Liver (tissue), 8 donors: ENCODE measurements at regions not wholly inside any gene's neighbourhood (a gene's known extent, or its start where the extent isn't known, plus 50 kb on each side); places are given as distances from the start of the nearest gene placed in this dataset.

Source experiments
- DNase-seq: peaks from one replicate; pipeline ENCODE4 v3.0.0-alpha.2; 2017; ENCODE audit warnings: low spot score
- H3K27ac ChIP-seq, 2 donors: one replicate each; pipeline ENCODE4 v1.7.0; 2013; ENCODE audit warnings: inconsistent platforms in 2 of 2, low read length in 2 of 2, control low read depth in 1 of 2, low read depth in 1 of 2, mild to moderate bottlenecking in 1 of 2
- H3K27me3 ChIP-seq, 4 donors: one replicate each; pipeline versions ENCODE4 v1.6.1 to v1.7.0; 2013; ENCODE audit warnings: low read length in 3 of 4, inconsistent platforms in 1 of 4, mild to moderate bottlenecking in 1 of 4, moderate library complexity in 1 of 4; ENCODE audit not compliant: control insufficient read depth in 4 of 4, insufficient read depth in 4 of 4
- H3K36me3 ChIP-seq, 4 donors: one replicate each; pipeline versions ENCODE4 v1.6.1 to v1.7.0; 2013; ENCODE audit warnings: low read length in 3 of 4, mild to moderate bottlenecking in 3 of 4, low read depth in 1 of 4, moderate library complexity in 1 of 4; ENCODE audit not compliant: control insufficient read depth in 4 of 4, insufficient read depth in 3 of 4
- H3K4me1 ChIP-seq, 4 donors: one replicate each; pipeline versions ENCODE4 v1.6.1 to v1.7.0; 2013; ENCODE audit warnings: low read length in 3 of 4, mild to moderate bottlenecking in 3 of 4, moderate library complexity in 1 of 4; ENCODE audit not compliant: control insufficient read depth in 4 of 4, insufficient read depth in 4 of 4
- H3K4me3 ChIP-seq, 3 donors: one replicate each; pipeline versions ENCODE4 v1.6.1 to v1.7.0; 2013; ENCODE audit warnings: low read length in 3 of 3, control low read depth in 1 of 3, low read depth in 1 of 3, mild to moderate bottlenecking in 1 of 3
- H3K9ac ChIP-seq, 2 donors: one replicate each; pipeline ENCODE4 v1.7.0; 2013; ENCODE audit warnings: low read length in 2 of 2, mild to moderate bottlenecking in 2 of 2, moderate library complexity in 2 of 2, control low read depth in 1 of 2, low read depth in 1 of 2
- H3K9me3 ChIP-seq, 4 donors: one replicate each; pipeline versions ENCODE4 v1.6.1 to v1.7.0; 2013; ENCODE audit warnings: low read length in 3 of 4; ENCODE audit not compliant: control insufficient read depth in 4 of 4
- EGR1 ChIP-seq, 2 donors: IDR thresholded peaks; 2 replicates each; pipeline ENCODE4 v1.6.1; 2016 to 2018; ENCODE audit warnings: antibody characterized with exemption in 2 of 2, low read depth in 2 of 2
- FOXA1 ChIP-seq: IDR thresholded peaks from 2 replicates; pipeline ENCODE4 v1.6.1; 2016; ENCODE audit warnings: antibody characterized with exemption
- GABPA ChIP-seq, 2 donors: IDR thresholded peaks in 1 of 2; conservative IDR thresholded peaks in 1 of 2; 2 replicates each; pipeline ENCODE4 v1.6.1; 2016; ENCODE audit warnings: antibody characterized with exemption in 2 of 2, mild to moderate bottlenecking in 1 of 2, moderate library complexity in 1 of 2
- HNF4A ChIP-seq, 2 donors: conservative IDR thresholded peaks; 2 replicates each; pipeline ENCODE4 v1.6.1; 2016; ENCODE audit warnings: antibody characterized with exemption in 2 of 2, mild to moderate bottlenecking in 2 of 2
- HNF4G ChIP-seq: IDR thresholded peaks from 2 replicates; pipeline ENCODE4 v1.6.1; 2016; ENCODE audit warnings: antibody characterized with exemption
- MAX ChIP-seq: IDR thresholded peaks from 2 replicates; pipeline ENCODE4 v1.6.1; 2016; ENCODE audit warnings: antibody characterized with exemption
- NR2F2 ChIP-seq: IDR thresholded peaks from 2 replicates; pipeline ENCODE4 v1.6.1; 2016; ENCODE audit warnings: antibody characterized with exemption
- RAD21 ChIP-seq, 2 donors: IDR thresholded peaks; 2 replicates each; pipeline ENCODE4 v1.6.1; 2016; ENCODE audit warnings: antibody characterized with exemption in 2 of 2, mild to moderate bottlenecking in 2 of 2
- RXRA ChIP-seq, 2 donors: IDR thresholded peaks; 2 replicates each; pipeline ENCODE4 v1.6.1; 2017 to 2018; ENCODE audit warnings: antibody characterized with exemption in 2 of 2, mild to moderate bottlenecking in 1 of 2
- SP1 ChIP-seq: IDR thresholded peaks from 2 replicates; pipeline ENCODE4 v1.6.1; 2018; ENCODE audit warnings: antibody characterized with exemption, mild to moderate bottlenecking
- TAF1 ChIP-seq: conservative IDR thresholded peaks from 2 replicates; pipeline ENCODE4 v1.6.1; 2016; ENCODE audit warnings: antibody characterized with exemption, mild to moderate bottlenecking
- YY1 ChIP-seq: IDR thresholded peaks from 2 replicates; pipeline ENCODE4 v1.6.1; 2016; ENCODE audit warnings: antibody characterized with exemption, mild to moderate bottlenecking
- ZBTB33 ChIP-seq: IDR thresholded peaks from 2 replicates; pipeline ENCODE4 v1.6.1; 2016; ENCODE audit warnings: antibody characterized with exemption
- WGBS: extraction: QIAGEN DNeasy Blood & Tissue Kit; methylation state at CpG from one replicate; pipeline ENCODE4 v1.1.7; 2013; 5-methylcytosine and 5-hydroxymethylcytosine counted together
- TF ChIP-seq, protein P1 (sequence below): fragments of 150-350 bp; IDR thresholded peaks from 2 replicates; pipeline ENCODE4 v1.5.1; 2017; ENCODE audit warnings: improper control_type of control experiment, low read depth, low read length; ENCODE audit not compliant: missing input control
- TF ChIP-seq, protein P2 (sequence below): IDR thresholded peaks from 2 replicates; pipeline ENCODE4 v1.6.1; 2016; ENCODE audit warnings: antibody characterized with exemption
- TF ChIP-seq, protein P3 (sequence below): IDR thresholded peaks from 2 replicates; pipeline ENCODE4 v1.6.1; 2016; ENCODE audit warnings: antibody characterized with exemption, mild to moderate bottlenecking
- donor health status: healthy.
- donor health status: healthy.
- donor health status: healthy.
- donor health status: healthy.
- donor health status: healthy.

- no peaks in the 10 kb centered on the region for H3K36me3 ChIP-seq
- no peaks in the 10 kb centered on the region for H3K9me3 ChIP-seq
- no peak for DNase-seq
- no peak for TF ChIP-seq TAF1
- TF ChIP-seq, protein P1, sequence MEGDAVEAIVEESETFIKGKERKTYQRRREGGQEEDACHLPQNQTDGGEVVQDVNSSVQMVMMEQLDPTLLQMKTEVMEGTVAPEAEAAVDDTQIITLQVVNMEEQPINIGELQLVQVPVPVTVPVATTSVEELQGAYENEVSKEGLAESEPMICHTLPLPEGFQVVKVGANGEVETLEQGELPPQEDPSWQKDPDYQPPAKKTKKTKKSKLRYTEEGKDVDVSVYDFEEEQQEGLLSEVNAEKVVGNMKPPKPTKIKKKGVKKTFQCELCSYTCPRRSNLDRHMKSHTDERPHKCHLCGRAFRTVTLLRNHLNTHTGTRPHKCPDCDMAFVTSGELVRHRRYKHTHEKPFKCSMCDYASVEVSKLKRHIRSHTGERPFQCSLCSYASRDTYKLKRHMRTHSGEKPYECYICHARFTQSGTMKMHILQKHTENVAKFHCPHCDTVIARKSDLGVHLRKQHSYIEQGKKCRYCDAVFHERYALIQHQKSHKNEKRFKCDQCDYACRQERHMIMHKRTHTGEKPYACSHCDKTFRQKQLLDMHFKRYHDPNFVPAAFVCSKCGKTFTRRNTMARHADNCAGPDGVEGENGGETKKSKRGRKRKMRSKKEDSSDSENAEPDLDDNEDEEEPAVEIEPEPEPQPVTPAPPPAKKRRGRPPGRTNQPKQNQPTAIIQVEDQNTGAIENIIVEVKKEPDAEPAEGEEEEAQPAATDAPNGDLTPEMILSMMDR = no peak
- TF ChIP-seq MAX = no peak
- no peak for TF ChIP-seq GABPA (IDR thresholded peaks at IDR 0.05 in 1 of 2, conservative IDR thresholded peaks at IDR 0.05 in 1 of 2)
- TF ChIP-seq HNF4G = no peak
- TF ChIP-seq NR2F2 = no peak
- no peak for TF ChIP-seq YY1
- TF ChIP-seq SP1 = no peak
- no peak for TF ChIP-seq HNF4A (conservative IDR thresholded peaks at IDR 0.05)
- no peak for TF ChIP-seq EGR1 (IDR thresholded peaks at IDR 0.05; ENCODE audit: low read depth in 2 of 2)
- TF ChIP-seq ZBTB33 = no peak
- TF ChIP-seq, protein P2, sequence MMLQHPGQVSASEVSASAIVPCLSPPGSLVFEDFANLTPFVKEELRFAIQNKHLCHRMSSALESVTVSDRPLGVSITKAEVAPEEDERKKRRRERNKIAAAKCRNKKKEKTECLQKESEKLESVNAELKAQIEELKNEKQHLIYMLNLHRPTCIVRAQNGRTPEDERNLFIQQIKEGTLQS = no peak
- no peak for TF ChIP-seq RXRA (IDR thresholded peaks at IDR 0.05)
- TF ChIP-seq RAD21 (IDR thresholded peaks at IDR 0.05) = no peak
- H3K4me3 ChIP-seq = no peak overlapping the region
- no peaks in the 10 kb centered on the region for H3K4me1 ChIP-seq
- H3K27ac ChIP-seq = no peak overlapping the region
- peaks cover 0 to 2% (median 0%) of the 10 kb centered on the region in 4 donors for H3K27me3 ChIP-seq
- H3K9ac ChIP-seq = no peak overlapping the region
- WGBS = 76% methylated on average over 3 of the region's 3 CpGs
Measured at GRCh38 chr15:96444865-96445264, 114.4 kb downstream of the NR2F2 start.

GRCh38 chr15:96448923-96449322, 118.4 kb downstream of the NR2F2 start:
- 55% methylated on average over 7 of the region's 7 CpGs for WGBS
- no peak for TF ChIP-seq RAD21 (IDR thresholded peaks at IDR 0.05)
- TF ChIP-seq EGR1 (IDR thresholded peaks at IDR 0.05; ENCODE audit: low read depth in 2 of 2) = no peak
- TF ChIP-seq, protein P3, sequence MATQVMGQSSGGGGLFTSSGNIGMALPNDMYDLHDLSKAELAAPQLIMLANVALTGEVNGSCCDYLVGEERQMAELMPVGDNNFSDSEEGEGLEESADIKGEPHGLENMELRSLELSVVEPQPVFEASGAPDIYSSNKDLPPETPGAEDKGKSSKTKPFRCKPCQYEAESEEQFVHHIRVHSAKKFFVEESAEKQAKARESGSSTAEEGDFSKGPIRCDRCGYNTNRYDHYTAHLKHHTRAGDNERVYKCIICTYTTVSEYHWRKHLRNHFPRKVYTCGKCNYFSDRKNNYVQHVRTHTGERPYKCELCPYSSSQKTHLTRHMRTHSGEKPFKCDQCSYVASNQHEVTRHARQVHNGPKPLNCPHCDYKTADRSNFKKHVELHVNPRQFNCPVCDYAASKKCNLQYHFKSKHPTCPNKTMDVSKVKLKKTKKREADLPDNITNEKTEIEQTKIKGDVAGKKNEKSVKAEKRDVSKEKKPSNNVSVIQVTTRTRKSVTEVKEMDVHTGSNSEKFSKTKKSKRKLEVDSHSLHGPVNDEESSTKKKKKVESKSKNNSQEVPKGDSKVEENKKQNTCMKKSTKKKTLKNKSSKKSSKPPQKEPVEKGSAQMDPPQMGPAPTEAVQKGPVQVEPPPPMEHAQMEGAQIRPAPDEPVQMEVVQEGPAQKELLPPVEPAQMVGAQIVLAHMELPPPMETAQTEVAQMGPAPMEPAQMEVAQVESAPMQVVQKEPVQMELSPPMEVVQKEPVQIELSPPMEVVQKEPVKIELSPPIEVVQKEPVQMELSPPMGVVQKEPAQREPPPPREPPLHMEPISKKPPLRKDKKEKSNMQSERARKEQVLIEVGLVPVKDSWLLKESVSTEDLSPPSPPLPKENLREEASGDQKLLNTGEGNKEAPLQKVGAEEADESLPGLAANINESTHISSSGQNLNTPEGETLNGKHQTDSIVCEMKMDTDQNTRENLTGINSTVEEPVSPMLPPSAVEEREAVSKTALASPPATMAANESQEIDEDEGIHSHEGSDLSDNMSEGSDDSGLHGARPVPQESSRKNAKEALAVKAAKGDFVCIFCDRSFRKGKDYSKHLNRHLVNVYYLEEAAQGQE = no peak
- no peak for TF ChIP-seq ZBTB33
- no peak for TF ChIP-seq FOXA1
- no peak for TF ChIP-seq HNF4A (conservative IDR thresholded peaks at IDR 0.05)
- TF ChIP-seq RXRA (IDR thresholded peaks at IDR 0.05) = no peak
- TF ChIP-seq, protein P2 = no peak
- TF ChIP-seq MAX = no peak
- no peak for TF ChIP-seq TAF1
- TF ChIP-seq, protein P1 = no peak
- TF ChIP-seq NR2F2 = no peak
- H3K36me3 ChIP-seq = peaks cover 0 to 1% (median 0%) of the 10 kb centered on the region in 4 donors
- DNase-seq = no peak
- H3K9ac ChIP-seq = no peak overlapping the region
- no peaks in the 10 kb centered on the region for H3K4me1 ChIP-seq
- no peaks in the 10 kb centered on the region for H3K9me3 ChIP-seq
- H3K4me3 ChIP-seq = no peak overlapping the region
- no peak overlapping the region for H3K27ac ChIP-seq
- peaks cover 0 to 2% (median 0%) of the 10 kb centered on the region in 4 donors for H3K27me3 ChIP-seq
